ENCODE measurements at regions not wholly inside any gene's neighbourhood (a gene's known extent, or its start where the extent isn't known, plus 50 kb on each side); places are given as distances from the start of the nearest gene placed in this dataset.

- TF ChIP-seq CTCF (IDR thresholded peaks at IDR 0.05) (no peak), POLR2A (IDR thresholded peaks at IDR 0.05) (no peak), POLR2AphosphoS5 (IDR thresholded peaks at IDR 0.05; ENCODE audit: insufficient read depth in 1 of 2, low read depth in 1 of 2) (no peak)
Observed at GRCh38 chr11:27208846-27209245, 154.2 kb downstream of the CCDC34 start.
